ENCODE measurements at regions not wholly inside any gene's neighbourhood (a gene's known extent, or its start where the extent isn't known, plus 50 kb on each side); places are given as distances from the start of the nearest gene placed in this dataset.

DNA sequence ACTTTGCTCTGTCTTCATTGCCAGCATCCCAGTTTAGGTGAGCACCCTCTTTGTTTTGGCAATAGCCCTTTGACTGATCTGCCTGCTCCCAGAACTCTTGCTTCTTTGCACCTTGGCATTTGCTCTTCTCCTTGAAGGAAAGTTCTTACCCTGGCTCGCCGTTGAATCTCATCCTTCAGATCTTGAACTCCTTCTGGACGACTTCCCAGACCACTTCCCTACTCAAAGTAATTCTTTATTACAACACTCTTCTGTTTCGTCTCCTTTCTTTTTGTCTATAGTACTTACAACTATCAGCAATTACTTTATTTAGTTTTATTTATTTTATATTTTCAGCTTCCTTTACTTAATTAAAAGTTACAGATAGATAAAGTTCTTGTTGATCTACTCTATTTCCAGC, 1510.1 kb downstream of the MAT2B start:
- Histone ChIP-seq H3K9me2 (replicated peaks; ENCODE audit: insufficient read depth) (no peaks in the 10 kb centered on the region), H3K36me3 (replicated peaks; ENCODE audit: insufficient read depth, low read depth) (no peaks in the 10 kb centered on the region), H3K79me2 (no peaks in the 10 kb centered on the region), H3K27ac (no peak overlapping the region), H2AFZ (no peak overlapping the region), H3K4me1 (ENCODE audit: insufficient read depth) (no peaks in the 10 kb centered on the region), H3K9me3 (ENCODE audit: low read depth) (no peaks in the 10 kb centered on the region), H4K20me1 (ENCODE audit: insufficient read depth, poor library complexity, severe bottlenecking) (no peaks in the 10 kb centered on the region), H3K4me3 (no peak overlapping the region), H3K4me2 (no peak overlapping the region), H3K27me3 (no peaks in the 10 kb centered on the region)
- DNase-seq (ENCODE audit: low spot score) = no peak
- 85% methylated on average over 4 of the region's 4 CpGs for WGBS (ENCODE audit: low lambda C conversion rate, missing lambda C conversion rate)
- no peak for TF ChIP-seq EZH2 (IDR thresholded peaks at IDR 0.05; ENCODE audit: borderline replicate concordance)
- no peak for TF ChIP-seq EZH2phosphoT487 (IDR thresholded peaks at IDR 0.05; ENCODE audit: low read depth, severe bottlenecking, unreplicated experiment)
- TF ChIP-seq, protein P1, sequence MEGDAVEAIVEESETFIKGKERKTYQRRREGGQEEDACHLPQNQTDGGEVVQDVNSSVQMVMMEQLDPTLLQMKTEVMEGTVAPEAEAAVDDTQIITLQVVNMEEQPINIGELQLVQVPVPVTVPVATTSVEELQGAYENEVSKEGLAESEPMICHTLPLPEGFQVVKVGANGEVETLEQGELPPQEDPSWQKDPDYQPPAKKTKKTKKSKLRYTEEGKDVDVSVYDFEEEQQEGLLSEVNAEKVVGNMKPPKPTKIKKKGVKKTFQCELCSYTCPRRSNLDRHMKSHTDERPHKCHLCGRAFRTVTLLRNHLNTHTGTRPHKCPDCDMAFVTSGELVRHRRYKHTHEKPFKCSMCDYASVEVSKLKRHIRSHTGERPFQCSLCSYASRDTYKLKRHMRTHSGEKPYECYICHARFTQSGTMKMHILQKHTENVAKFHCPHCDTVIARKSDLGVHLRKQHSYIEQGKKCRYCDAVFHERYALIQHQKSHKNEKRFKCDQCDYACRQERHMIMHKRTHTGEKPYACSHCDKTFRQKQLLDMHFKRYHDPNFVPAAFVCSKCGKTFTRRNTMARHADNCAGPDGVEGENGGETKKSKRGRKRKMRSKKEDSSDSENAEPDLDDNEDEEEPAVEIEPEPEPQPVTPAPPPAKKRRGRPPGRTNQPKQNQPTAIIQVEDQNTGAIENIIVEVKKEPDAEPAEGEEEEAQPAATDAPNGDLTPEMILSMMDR (IDR thresholded peaks at IDR 0.05; ENCODE audit: poor library complexity) = no peak

GRCh38 chr5:165026971-165027370, 1521.6 kb downstream of the MAT2B start:
- DNase-seq (ENCODE audit: low spot score) = no peak
- whole genome bisulfite sequencing (ENCODE audit: low lambda C conversion rate, missing lambda C conversion rate) = 96% methylated on average over 1 of the region's 1 CpG
- H3K27ac ChIP-seq = no peak overlapping the region
- H4K20me1 ChIP-seq (ENCODE audit: insufficient read depth, poor library complexity, severe bottlenecking) = no peaks in the 10 kb centered on the region
- no peaks in the 10 kb centered on the region for H3K79me2 ChIP-seq
- H3K36me3 ChIP-seq (replicated peaks; ENCODE audit: insufficient read depth, low read depth) = no peaks in the 10 kb centered on the region
- TF ChIP-seq, protein P1 (IDR thresholded peaks at IDR 0.05; ENCODE audit: poor library complexity) = no peak
- TF ChIP-seq EZH2 (IDR thresholded peaks at IDR 0.05; ENCODE audit: borderline replicate concordance) (no peak), EZH2phosphoT487 (IDR thresholded peaks at IDR 0.05; ENCODE audit: low read depth, severe bottlenecking, unreplicated experiment) (no peak)
- H3K27me3 ChIP-seq = no peaks in the 10 kb centered on the region
- no peak overlapping the region for H3K4me2 ChIP-seq
- no peaks in the 10 kb centered on the region for H3K9me3 ChIP-seq (ENCODE audit: low read depth)
- no peaks in the 10 kb centered on the region for H3K9me2 ChIP-seq (replicated peaks; ENCODE audit: insufficient read depth)
- H3K4me1 ChIP-seq (ENCODE audit: insufficient read depth) = no peaks in the 10 kb centered on the region
- no peak overlapping the region for H3K4me3 ChIP-seq
- H2AFZ ChIP-seq = no peak overlapping the region

DNA sequence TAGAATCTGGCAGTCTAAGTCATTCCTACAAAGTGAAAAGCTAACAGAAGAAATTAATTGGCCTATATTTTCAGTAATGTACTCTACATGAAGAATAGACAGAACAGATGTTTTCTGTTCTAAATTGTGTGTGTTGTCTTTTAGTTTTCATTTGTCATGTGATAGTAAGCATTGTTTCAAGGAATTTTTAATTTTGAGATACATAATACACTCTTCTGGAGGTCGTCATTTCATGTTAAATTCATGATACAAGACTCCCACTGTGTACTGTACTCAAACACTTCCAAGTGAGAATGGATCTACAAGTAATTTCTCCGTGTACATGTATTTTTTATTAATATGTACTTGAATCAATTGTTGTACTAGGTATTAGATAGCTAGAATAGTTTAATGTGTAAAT, 1522.9 kb downstream of the MAT2B start:
- H3K4me3 ChIP-seq = no peak overlapping the region
- no peak overlapping the region for H3K27ac ChIP-seq
- H3K9me3 ChIP-seq (ENCODE audit: low read depth) = no peaks in the 10 kb centered on the region
- H2AFZ ChIP-seq = no peak overlapping the region
- no peaks in the 10 kb centered on the region for H3K4me1 ChIP-seq (ENCODE audit: insufficient read depth)
- no peaks in the 10 kb centered on the region for H3K36me3 ChIP-seq (replicated peaks; ENCODE audit: insufficient read depth, low read depth)
- H3K9me2 ChIP-seq (replicated peaks; ENCODE audit: insufficient read depth) = no peaks in the 10 kb centered on the region
- 58% methylated on average over 2 of the region's 2 CpGs for WGBS (ENCODE audit: low lambda C conversion rate, missing lambda C conversion rate)
- no peaks in the 10 kb centered on the region for H3K27me3 ChIP-seq
- H4K20me1 ChIP-seq (ENCODE audit: insufficient read depth, poor library complexity, severe bottlenecking) = no peaks in the 10 kb centered on the region
- no peaks in the 10 kb centered on the region for H3K79me2 ChIP-seq
- no peak overlapping the region for H3K4me2 ChIP-seq
- no peak for DNase-seq (ENCODE audit: low spot score)
- TF ChIP-seq, protein P1 (IDR thresholded peaks at IDR 0.05; ENCODE audit: poor library complexity) = no peak
- TF ChIP-seq EZH2 (IDR thresholded peaks at IDR 0.05; ENCODE audit: borderline replicate concordance) = no peak
- no peak for TF ChIP-seq EZH2phosphoT487 (IDR thresholded peaks at IDR 0.05; ENCODE audit: low read depth, severe bottlenecking, unreplicated experiment)

Data from hepatocyte (in vitro differentiated cells).